ENCODE measurements at regions not wholly inside any gene's neighbourhood (a gene's known extent, or its start where the extent isn't known, plus 50 kb on each side); places are given as distances from the start of the nearest gene placed in this dataset.

DNA sequence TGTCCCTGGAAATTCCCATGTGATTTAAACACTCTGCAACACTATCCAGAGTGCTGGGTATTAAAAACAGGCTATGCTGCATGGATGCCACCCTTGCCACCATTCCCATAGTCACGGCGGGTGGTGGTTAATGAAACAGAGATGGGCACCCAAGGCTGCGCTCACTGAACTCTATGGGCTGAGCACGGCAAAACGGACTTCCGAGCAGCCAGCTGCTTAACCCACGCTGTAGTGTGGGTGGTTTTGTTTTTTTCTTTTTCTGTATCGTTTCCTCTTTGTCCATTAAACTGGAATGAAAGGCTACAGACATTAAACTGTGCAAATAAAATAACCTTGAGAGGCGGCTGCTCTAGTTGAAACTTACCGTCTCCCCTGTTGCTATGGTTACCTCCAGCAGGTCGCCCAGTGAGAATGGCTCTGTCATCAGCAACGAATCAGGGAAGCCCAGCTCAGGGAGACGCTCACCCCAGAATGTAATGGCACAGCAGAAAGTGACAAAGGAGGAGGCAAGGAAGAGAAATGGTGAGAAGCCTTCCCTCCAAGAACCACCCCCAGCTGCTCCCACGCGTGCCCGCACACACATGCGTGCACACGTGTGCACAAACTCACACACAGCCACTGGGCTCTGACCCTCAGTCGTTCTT lies 102.1 kb downstream of the C11orf91 start:
- no TSS peak for BruUV-seq (replicated peaks)
- H3K27ac ChIP-seq (ENCODE audit: low read depth, low read length, poor library complexity, severe bottlenecking): no peak overlapping the region
- TF ChIP-seq, protein P1, sequence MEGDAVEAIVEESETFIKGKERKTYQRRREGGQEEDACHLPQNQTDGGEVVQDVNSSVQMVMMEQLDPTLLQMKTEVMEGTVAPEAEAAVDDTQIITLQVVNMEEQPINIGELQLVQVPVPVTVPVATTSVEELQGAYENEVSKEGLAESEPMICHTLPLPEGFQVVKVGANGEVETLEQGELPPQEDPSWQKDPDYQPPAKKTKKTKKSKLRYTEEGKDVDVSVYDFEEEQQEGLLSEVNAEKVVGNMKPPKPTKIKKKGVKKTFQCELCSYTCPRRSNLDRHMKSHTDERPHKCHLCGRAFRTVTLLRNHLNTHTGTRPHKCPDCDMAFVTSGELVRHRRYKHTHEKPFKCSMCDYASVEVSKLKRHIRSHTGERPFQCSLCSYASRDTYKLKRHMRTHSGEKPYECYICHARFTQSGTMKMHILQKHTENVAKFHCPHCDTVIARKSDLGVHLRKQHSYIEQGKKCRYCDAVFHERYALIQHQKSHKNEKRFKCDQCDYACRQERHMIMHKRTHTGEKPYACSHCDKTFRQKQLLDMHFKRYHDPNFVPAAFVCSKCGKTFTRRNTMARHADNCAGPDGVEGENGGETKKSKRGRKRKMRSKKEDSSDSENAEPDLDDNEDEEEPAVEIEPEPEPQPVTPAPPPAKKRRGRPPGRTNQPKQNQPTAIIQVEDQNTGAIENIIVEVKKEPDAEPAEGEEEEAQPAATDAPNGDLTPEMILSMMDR (conservative IDR thresholded peaks at IDR 0.05; ENCODE audit: low read depth, low read length): no peak
- TF ChIP-seq EZH2 (IDR thresholded peaks at IDR 0.05; ENCODE audit: borderline replicate concordance, low read depth, low read length, poor library complexity, severe bottlenecking): no peak
- H3K27me3 ChIP-seq (replicated peaks; ENCODE audit: insufficient read depth, low read depth, low read length, poor library complexity): peaks cover 85% of the 10 kb centered on the region
- no peaks in the 10 kb centered on the region for H3K4me1 ChIP-seq (ENCODE audit: insufficient read depth, low read length, poor library complexity, severe bottlenecking)
- ChIA-PET POLR2A (ENCODE audit: low non-redundant PET) (interaction anchor here (0.6 kb wide), 1 partner anchor 537 kb away, joined by 3 read pairs; no protein-coding TSS in a partner anchor), CTCF (no interaction called here)
- no peaks in the 10 kb centered on the region for H3K9me3 ChIP-seq (ENCODE audit: low read depth, low read length, poor library complexity, severe bottlenecking)
- no peak overlapping the region for H3K4me3 ChIP-seq (ENCODE audit: low read depth, low read length, poor library complexity, severe bottlenecking)
- peak; percentile 21 for DNase-seq (ENCODE audit: low spot score)
- no peaks in the 10 kb centered on the region for H3K36me3 ChIP-seq (ENCODE audit: insufficient read depth, low read length, poor library complexity, severe bottlenecking)
- intact Hi-C loops (cut with micrococcal nuclease; ENCODE audit: unreplicated experiment): no loop called here

DNA sequence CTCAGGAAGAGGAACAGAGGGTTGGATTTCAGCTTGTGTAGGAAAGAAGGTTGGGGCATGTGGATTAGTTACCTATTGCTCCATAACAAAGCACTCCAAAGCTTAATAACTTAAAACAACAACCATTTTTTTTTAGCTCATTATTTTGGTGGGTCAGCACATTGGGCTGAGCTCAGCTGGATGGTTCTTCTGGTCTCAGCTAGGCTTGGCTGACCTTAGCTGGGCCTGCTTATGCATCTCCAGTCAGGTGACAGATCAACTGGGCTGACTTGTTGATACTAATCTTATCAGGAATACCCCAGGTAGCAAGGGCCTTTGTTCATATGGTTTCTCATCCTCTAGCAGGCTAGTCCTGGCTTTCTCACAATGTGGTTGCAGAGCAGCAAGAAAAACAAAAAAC lies 106.4 kb downstream of the C11orf91 start:
- no peak overlapping the region for H3K4me3 ChIP-seq (ENCODE audit: low read depth, low read length, poor library complexity, severe bottlenecking)
- TF ChIP-seq, protein P1 (conservative IDR thresholded peaks at IDR 0.05; ENCODE audit: low read depth, low read length): no peak
- no peak for TF ChIP-seq EZH2 (IDR thresholded peaks at IDR 0.05; ENCODE audit: borderline replicate concordance, low read depth, low read length, poor library complexity, severe bottlenecking)
- no peaks in the 10 kb centered on the region for H3K36me3 ChIP-seq (ENCODE audit: insufficient read depth, low read length, poor library complexity, severe bottlenecking)
- no peaks in the 10 kb centered on the region for H3K4me1 ChIP-seq (ENCODE audit: insufficient read depth, low read length, poor library complexity, severe bottlenecking)
- no peak overlapping the region for H3K27ac ChIP-seq (ENCODE audit: low read depth, low read length, poor library complexity, severe bottlenecking)
- no peaks in the 10 kb centered on the region for H3K9me3 ChIP-seq (ENCODE audit: low read depth, low read length, poor library complexity, severe bottlenecking)
- no peak for DNase-seq (ENCODE audit: low spot score)
- no TSS peak for BruUV-seq (replicated peaks)
- intact Hi-C loops (cut with micrococcal nuclease; ENCODE audit: unreplicated experiment): no loop called here
- POLR2A ChIA-PET (ENCODE audit: low non-redundant PET): no interaction called here
- peaks cover 54% of the 10 kb centered on the region for H3K27me3 ChIP-seq (replicated peaks; ENCODE audit: insufficient read depth, low read depth, low read length, poor library complexity)
- CTCF ChIA-PET: no interaction called here

DNA sequence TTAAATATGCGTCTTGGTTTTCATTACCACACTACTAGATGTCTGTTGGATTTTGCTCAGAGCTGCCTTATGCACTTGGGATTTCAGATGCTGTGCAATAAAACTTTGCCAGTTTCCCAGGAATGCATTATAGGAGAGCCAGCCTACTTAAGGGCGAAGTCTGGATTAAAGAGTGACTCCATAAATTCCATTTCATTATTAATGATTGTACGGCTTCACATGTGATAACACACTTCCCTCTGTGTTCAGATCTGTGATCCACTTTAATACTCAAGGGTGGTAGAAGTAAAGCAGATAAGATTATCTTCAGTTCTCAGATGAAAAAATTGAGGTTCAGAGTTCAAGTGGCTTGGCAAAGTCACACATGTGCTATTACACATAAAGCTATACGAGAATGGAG lies 110.2 kb downstream of the C11orf91 start:
- Histone ChIP-seq H3K27me3 (replicated peaks; ENCODE audit: insufficient read depth, low read depth, low read length, poor library complexity) (peaks cover 17% of the 10 kb centered on the region), H3K9me3 (ENCODE audit: low read depth, low read length, poor library complexity, severe bottlenecking) (no peaks in the 10 kb centered on the region), H3K4me1 (ENCODE audit: insufficient read depth, low read length, poor library complexity, severe bottlenecking) (no peaks in the 10 kb centered on the region), H3K4me3 (ENCODE audit: low read depth, low read length, poor library complexity, severe bottlenecking) (no peak overlapping the region), H3K36me3 (ENCODE audit: insufficient read depth, low read length, poor library complexity, severe bottlenecking) (no peaks in the 10 kb centered on the region), H3K27ac (ENCODE audit: low read depth, low read length, poor library complexity, severe bottlenecking) (no peak overlapping the region)
- no TSS peak for BruUV-seq (replicated peaks)
- CTCF ChIA-PET: no interaction called here
- intact Hi-C loops (cut with micrococcal nuclease; ENCODE audit: unreplicated experiment): no loop called here
- POLR2A ChIA-PET (ENCODE audit: low non-redundant PET): no interaction called here
- DNase-seq (ENCODE audit: low spot score): no peak
- TF ChIP-seq EZH2 (IDR thresholded peaks at IDR 0.05; ENCODE audit: borderline replicate concordance, low read depth, low read length, poor library complexity, severe bottlenecking): no peak
- TF ChIP-seq, protein P1 (conservative IDR thresholded peaks at IDR 0.05; ENCODE audit: low read depth, low read length): no peak

Measured in A673 (cell line).